AG04450 (cell line): ENCODE measurements at regions not wholly inside any gene's neighbourhood (a gene's known extent, or its start where the extent isn't known, plus 50 kb on each side); places are given as distances from the start of the nearest gene placed in this dataset.

Source experiments
- CTCF ChIA-PET: fragments of 300-600, 350-600 bp; formaldehyde crosslinking; extraction: SDS; loops from one replicate; lab custom pipeline; 2022; ENCODE audit warnings: antibody characterized with exemption, inconsistent platforms; lab: Charles Lee
- POLR2A ChIA-PET: fragments of 350-600 bp; formaldehyde crosslinking; extraction: SDS; loops from one replicate; lab custom pipeline; 2021; ENCODE audit warnings: antibody characterized with exemption, inconsistent platforms; lab: Yijun Ruan, JAX
- DNase-seq: peaks from one replicate; pipeline ENCODE4 v3.0.0-alpha.2; 2011; ENCODE audit warnings: low read depth, low spot score
- H3K27ac ChIP-seq: one replicate; pipeline ENCODE4 v1.5.1; 2012; ENCODE audit warnings: low read depth, low read length, control low read depth
- H3K27me3 ChIP-seq: one replicate; pipeline ENCODE4 v1.6.0; 2012; ENCODE audit warnings: low read length; ENCODE audit not compliant: control insufficient read depth, insufficient read depth
- H3K4me3 ChIP-seq: 2 replicates; pipeline ENCODE4 v1.5.1; 2011; ENCODE audit warnings: mild to moderate bottlenecking, low read depth, low read length, control low read depth
- H3K9me3 ChIP-seq: 2 replicates; pipeline ENCODE4 v1.5.1; 2012; ENCODE audit warnings: low read length; ENCODE audit not compliant: control insufficient read depth, insufficient read depth
- TF ChIP-seq, protein P1 (sequence below): IDR thresholded peaks from 2 replicates; pipeline ENCODE4 v1.5.1; 2011; ENCODE audit warnings: low read depth, low read length, control low read depth, inconsistent platforms

DNA sequence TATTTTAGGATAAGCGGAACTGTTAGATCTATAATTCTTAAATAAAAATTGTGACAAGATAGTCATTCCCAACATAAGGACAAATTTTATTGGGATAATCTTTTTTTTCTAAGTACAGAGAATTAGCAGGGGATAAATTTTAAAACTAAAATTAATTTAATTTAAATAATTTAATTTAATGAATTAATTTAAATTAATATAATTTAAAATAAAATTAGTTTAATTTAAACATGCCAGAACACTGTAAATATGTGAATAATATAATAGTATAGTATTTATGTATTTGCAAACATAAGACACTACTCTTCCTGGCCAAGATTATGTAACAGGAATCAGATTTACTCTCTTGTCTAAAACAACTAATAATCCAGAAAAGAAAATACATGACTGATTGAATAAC, 1055.9 kb downstream of the PDHA2 start:
- DNase-seq, result no peak
- TF ChIP-seq, protein P1, sequence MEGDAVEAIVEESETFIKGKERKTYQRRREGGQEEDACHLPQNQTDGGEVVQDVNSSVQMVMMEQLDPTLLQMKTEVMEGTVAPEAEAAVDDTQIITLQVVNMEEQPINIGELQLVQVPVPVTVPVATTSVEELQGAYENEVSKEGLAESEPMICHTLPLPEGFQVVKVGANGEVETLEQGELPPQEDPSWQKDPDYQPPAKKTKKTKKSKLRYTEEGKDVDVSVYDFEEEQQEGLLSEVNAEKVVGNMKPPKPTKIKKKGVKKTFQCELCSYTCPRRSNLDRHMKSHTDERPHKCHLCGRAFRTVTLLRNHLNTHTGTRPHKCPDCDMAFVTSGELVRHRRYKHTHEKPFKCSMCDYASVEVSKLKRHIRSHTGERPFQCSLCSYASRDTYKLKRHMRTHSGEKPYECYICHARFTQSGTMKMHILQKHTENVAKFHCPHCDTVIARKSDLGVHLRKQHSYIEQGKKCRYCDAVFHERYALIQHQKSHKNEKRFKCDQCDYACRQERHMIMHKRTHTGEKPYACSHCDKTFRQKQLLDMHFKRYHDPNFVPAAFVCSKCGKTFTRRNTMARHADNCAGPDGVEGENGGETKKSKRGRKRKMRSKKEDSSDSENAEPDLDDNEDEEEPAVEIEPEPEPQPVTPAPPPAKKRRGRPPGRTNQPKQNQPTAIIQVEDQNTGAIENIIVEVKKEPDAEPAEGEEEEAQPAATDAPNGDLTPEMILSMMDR, result no peak
- Histone ChIP-seq H3K27ac (no peak overlapping the region), H3K9me3 (peaks cover 4% of the 10 kb centered on the region; the same call in 1 of the 2 replicates), H3K4me3 (no peak overlapping the region), H3K27me3 (no peaks in the 10 kb centered on the region)
- ChIA-PET POLR2A (no interaction called here), CTCF (no interaction called here)

DNA sequence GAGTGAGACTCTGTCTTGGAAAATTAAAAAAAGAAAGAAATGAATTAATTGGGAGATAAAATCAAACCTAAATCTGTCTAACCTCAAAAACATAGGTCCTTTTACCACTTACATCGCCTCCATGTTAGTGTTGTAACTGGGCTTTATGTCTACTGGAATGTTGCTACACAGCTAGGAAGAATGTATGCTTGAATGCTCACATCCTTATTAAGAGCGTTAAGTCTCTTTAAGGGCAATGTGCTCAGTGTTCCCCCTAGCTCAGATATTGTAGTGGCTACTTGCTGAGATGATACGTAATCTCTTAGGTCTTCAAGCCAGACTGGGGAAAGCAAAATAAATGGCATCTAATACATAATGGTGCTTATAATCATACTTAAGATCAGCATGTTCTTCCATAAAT, 1072.8 kb downstream of the PDHA2 start:
- POLR2A ChIA-PET, result no interaction called here
- Histone ChIP-seq H3K27ac (no peak overlapping the region), H3K9me3 (peaks cover 7% of the 10 kb centered on the region), H3K27me3 (no peaks in the 10 kb centered on the region), H3K4me3 (no peak overlapping the region)
- CTCF ChIA-PET, result no interaction called here
- TF ChIP-seq, protein P1, result no peak
- no peak for DNase-seq

DNA sequence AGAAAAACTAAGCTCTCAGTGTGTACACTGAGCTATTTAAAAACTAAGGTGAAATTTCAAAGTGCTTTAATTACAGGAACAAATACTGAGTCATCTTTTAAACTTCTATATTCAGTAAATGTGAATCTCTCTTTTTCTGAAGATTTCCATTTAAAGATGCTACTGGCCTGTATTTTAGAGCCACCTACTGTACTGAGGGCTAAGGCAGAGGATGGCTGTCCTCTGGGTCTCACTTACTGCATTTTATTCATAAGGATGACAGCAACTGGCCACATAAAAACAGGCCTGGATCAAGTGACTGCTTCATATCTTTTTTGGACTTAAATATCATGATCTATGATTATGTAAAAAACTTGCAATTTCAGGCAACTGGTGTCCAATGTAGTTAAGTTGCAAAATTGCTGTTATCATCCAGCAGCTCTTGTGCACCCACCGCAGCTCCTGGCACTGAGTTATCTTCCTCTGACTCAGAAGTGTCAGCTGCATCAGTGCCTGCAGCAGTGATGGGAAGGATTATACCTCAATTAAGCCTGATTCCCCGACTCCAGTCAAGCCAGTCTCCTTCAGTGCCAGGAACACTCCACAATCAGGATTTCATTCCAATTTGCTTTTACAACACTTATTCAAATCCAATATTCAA, 1073.7 kb downstream of the PDHA2 start:
- H3K4me3 ChIP-seq, result no peak overlapping the region
- TF ChIP-seq, protein P1, result no peak
- CTCF ChIA-PET, result no interaction called here
- no peak for DNase-seq
- POLR2A ChIA-PET, result no interaction called here
- no peaks in the 10 kb centered on the region for H3K27me3 ChIP-seq
- H3K9me3 ChIP-seq, result peaks cover 7% of the 10 kb centered on the region
- no peak overlapping the region for H3K27ac ChIP-seq

DNA sequence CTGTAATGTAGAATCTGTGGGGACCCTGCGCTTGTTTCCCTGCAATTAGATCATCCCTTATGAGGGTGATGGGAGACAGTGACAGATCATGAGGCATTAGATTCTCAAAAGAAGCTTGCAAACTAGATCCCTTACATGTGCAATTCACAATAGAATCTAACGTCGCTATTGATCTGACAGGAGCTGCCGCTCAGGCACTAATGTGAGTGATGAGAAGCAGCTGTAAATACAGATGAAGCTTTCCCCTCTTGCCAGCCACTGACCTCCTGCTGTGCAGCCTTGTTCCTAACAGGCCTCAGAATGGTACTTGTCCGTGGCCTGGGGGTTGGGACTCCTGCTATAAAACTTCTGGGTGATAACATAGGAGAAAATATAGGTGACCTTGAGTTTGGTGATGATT, 1076.8 kb downstream of the PDHA2 start:
- no peak overlapping the region for H3K4me3 ChIP-seq
- H3K27ac ChIP-seq, result no peak overlapping the region
- CTCF ChIA-PET, result no interaction called here
- no peak for DNase-seq
- H3K27me3 ChIP-seq, result no peaks in the 10 kb centered on the region
- H3K9me3 ChIP-seq, result peaks cover 3% of the 10 kb centered on the region
- TF ChIP-seq, protein P1, result no peak
- POLR2A ChIA-PET, result no interaction called here

DNA sequence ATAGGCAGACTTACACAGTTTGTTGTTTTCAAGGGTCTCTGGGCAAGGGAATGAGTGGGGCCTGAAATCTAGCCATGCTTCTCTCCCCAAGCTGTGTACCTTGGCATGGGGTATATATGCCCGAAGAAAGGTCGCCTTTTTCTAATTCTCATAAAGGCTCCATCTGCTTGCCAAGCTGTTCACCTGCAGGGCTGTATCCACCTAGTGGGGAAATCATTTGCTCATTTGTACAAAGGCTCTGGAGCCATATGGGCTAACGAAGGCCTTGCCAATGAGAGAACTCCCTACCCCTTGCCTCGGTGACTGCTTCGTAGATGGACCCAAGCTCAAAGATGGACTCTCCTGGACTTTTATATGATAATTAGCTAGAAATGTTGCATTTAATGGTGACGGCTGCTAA, 1097.0 kb downstream of the PDHA2 start:
- Histone ChIP-seq H3K9me3 (peaks cover 3% of the 10 kb centered on the region), H3K27ac (no peak overlapping the region), H3K27me3 (no peaks in the 10 kb centered on the region), H3K4me3 (no peak overlapping the region)
- ChIA-PET CTCF (no interaction called here), POLR2A (no interaction called here)
- TF ChIP-seq, protein P1, result no peak
- DNase-seq, result no peak
